HepG2 (cell line): ENCODE measurements at regions not wholly inside any gene's neighbourhood (a gene's known extent, or its start where the extent isn't known, plus 50 kb on each side); places are given as distances from the start of the nearest gene placed in this dataset.

Source experiments
- ATAC-seq: fragments of 200-7000 bp; cut with Tn5 transposase; 3 replicates; pipeline ENCODE4 v1.9.1; 2020; ENCODE audit warnings: mild to moderate bottlenecking, moderate library complexity
- BruUV-seq: library from RNA; stranded (reverse); fragments of 400-500 nt; replicated peaks from 2 replicates; lab custom pipeline; 2021; lab: Mats Ljungman, UMichigan
- CTCF ChIA-PET: fragments of 300-600 bp; formaldehyde crosslinking; extraction: SDS; loops from one replicate; lab custom pipeline; 2021; ENCODE audit warnings: low total read pairs, inconsistent platforms, low intra/inter-chr PET ratio; lab: Yijun Ruan, JAX
- POLR2A ChIA-PET: fragments of 350-600 bp; sonication (Branson Sonifier 250); formaldehyde crosslinking; loops from one replicate; lab custom pipeline; 2020; ENCODE audit warnings: antibody characterized with exemption, inconsistent platforms; lab: Yijun Ruan, JAX
- DNase-seq: peaks from one replicate; pipeline ENCODE4 v3.0.0-alpha.2; 2015; ENCODE audit warnings: low spot score
- FAIRE-seq: peaks from 3 replicates; lab custom pipeline; 2011; peaks lifted over from hg19 to GRCh38; lab: Jason Lieb, UNC
- H2AFZ ChIP-seq: one replicate; pipeline ENCODE4 v1.6.1; 2011; ENCODE audit warnings: low read length, inconsistent platforms
- H3K27ac ChIP-seq: fragments of 300-600 bp; 3 replicates; pipeline ENCODE4 v1.8.0; 2011; ENCODE audit warnings: mixed run types, mild to moderate bottlenecking, mixed read lengths, low read length, inconsistent platforms; ENCODE audit not compliant: insufficient read depth; ENCODE audit errors: extremely low read length
- H3K27me3 ChIP-seq, 2 experiments: fragments of 200-600 bp in 1 of 2; 2 replicates in 1 of 2; 3 replicates in 1 of 2; pipeline versions ENCODE4 v1.6.0 to v1.8.0; 2011; ENCODE audit warnings: low read length in 2 of 2, mild to moderate bottlenecking in 2 of 2, moderate library complexity in 2 of 2, inconsistent platforms in 1 of 2; ENCODE audit not compliant: insufficient read depth in 2 of 2, control insufficient read depth in 1 of 2
- H3K36me3 ChIP-seq, 2 experiments: fragments of 200-600 bp in 1 of 2; replicated peaks in 1 of 2; 2 replicates in 1 of 2; 3 replicates in 1 of 2; pipeline versions ENCODE4 v1.5.1 to v1.8.0; 2011; ENCODE audit warnings: low read length in 2 of 2, inconsistent platforms in 1 of 2; ENCODE audit not compliant: insufficient read depth in 2 of 2, control insufficient read depth in 1 of 2
- H3K4me1 ChIP-seq: 2 replicates; pipeline ENCODE4 v1.5.1; 2012; ENCODE audit warnings: low read length, inconsistent platforms; ENCODE audit not compliant: insufficient read depth
- H3K4me2 ChIP-seq: 2 replicates; pipeline ENCODE4 v1.6.0; 2011; ENCODE audit warnings: low read depth, low read length, inconsistent platforms
- H3K4me3 ChIP-seq, 3 experiments: fragments of 200-600 bp in 1 of 3; sonication (generic), shearing (Covaris generic) in 1 of 3; replicated peaks in 1 of 3; 2 replicates each; pipeline ENCODE4 v1.5.1; 2011 to 2016; ENCODE audit warnings: low read length in 3 of 3, inconsistent platforms in 2 of 3, low read depth in 2 of 3, mild to moderate bottlenecking in 2 of 3, control low read depth in 1 of 3, mixed read lengths in 1 of 3; ENCODE audit not compliant: insufficient read depth in 1 of 3
- H3K79me2 ChIP-seq: one replicate; pipeline ENCODE4 v1.6.1; 2011; ENCODE audit warnings: low read length, inconsistent platforms; ENCODE audit not compliant: insufficient read depth
- H3K9ac ChIP-seq: 2 replicates; pipeline ENCODE4 v1.6.0; 2011; ENCODE audit warnings: mild to moderate bottlenecking, low read depth, low read length, inconsistent platforms; ENCODE audit not compliant: insufficient read depth
- H3K9me3 ChIP-seq: 2 replicates; pipeline ENCODE4 v1.5.1; 2012; ENCODE audit warnings: mild to moderate bottlenecking, low read length
- H4K20me1 ChIP-seq: 2 replicates; pipeline ENCODE4 v1.6.0; 2011; ENCODE audit warnings: inconsistent platforms, mild to moderate bottlenecking, low read length, moderate library complexity; ENCODE audit not compliant: insufficient read depth
- AGO2 ChIP-seq: fragments of 200-400 bp; formaldehyde crosslinking; optimal IDR thresholded peaks from 2 replicates; pipeline ENCODE3; 2017; ENCODE audit warnings: mild to moderate bottlenecking, low read depth, low read length, moderate library complexity
- ATF5 ChIP-seq: sonication (generic); formaldehyde crosslinking; IDR thresholded peaks from 2 replicates; pipeline ENCODE4 v1.4.0; 2020; ENCODE audit warnings: mild to moderate bottlenecking, low read depth, missing genetic modification reagents
- IRX3 ChIP-seq: sonication (generic); formaldehyde crosslinking; IDR thresholded peaks from 2 replicates; pipeline ENCODE4 v1.8.1; 2023; ENCODE audit warnings: mild to moderate bottlenecking, low read depth, missing genetic modification reagents, borderline replicate concordance
- MAFF ChIP-seq: IDR thresholded peaks from 2 replicates; pipeline ENCODE4 v1.6.1; 2011; ENCODE audit warnings: low read depth, low read length, improper control_type of control experiment
- MAFK ChIP-seq, 2 experiments: IDR thresholded peaks in 1 of 2; conservative IDR thresholded peaks in 1 of 2; 2 replicates each; pipeline ENCODE4 v1.6.1; 2011; ENCODE audit warnings: improper control_type of control experiment in 2 of 2, low read length in 2 of 2
- MLX ChIP-seq: IDR thresholded peaks from 2 replicates; pipeline ENCODE4 v1.6.1; 2016
- NFIB ChIP-seq: sonication (generic); formaldehyde crosslinking; IDR thresholded peaks from 2 replicates; pipeline ENCODE4 v1.9.0; 2021; ENCODE audit warnings: missing genetic modification reagents, mild to moderate bottlenecking, borderline replicate concordance
- ZNF143 ChIP-seq: sonication (generic); formaldehyde crosslinking; IDR thresholded peaks from 2 replicates; pipeline ENCODE4 v1.4.0; 2020; ENCODE audit warnings: missing genetic modification reagents
- ZNF280B ChIP-seq: sonication (generic); formaldehyde crosslinking; IDR thresholded peaks from 2 replicates; pipeline ENCODE4 v1.5.0; 2020; ENCODE audit warnings: missing genetic modification reagents, mild to moderate bottlenecking, borderline replicate concordance
- ZNF431 ChIP-seq: sonication (generic); formaldehyde crosslinking; IDR thresholded peaks from 2 replicates; pipeline ENCODE4 v1.9.0; 2022; ENCODE audit warnings: missing genetic modification reagents, low read depth, mild to moderate bottlenecking, borderline replicate concordance
- ZNF597 ChIP-seq: sonication (generic); formaldehyde crosslinking; IDR thresholded peaks from 2 replicates; pipeline ENCODE4 v1.5.0; 2020; ENCODE audit warnings: missing genetic modification reagents
- WGBS: methylation state at CpG from one replicate; pipeline ENCODE4 v1.1.6; 2017; ENCODE audit warnings: low lambda C conversion rate; 5-methylcytosine and 5-hydroxymethylcytosine counted together
- in situ Hi-C: cut with HindIII; loops from 2 replicates; pipeline ENCODE4 v1.10.0; 2017; ENCODE audit warnings: low pct_unique_long_range_greater_than_20kb; ENCODE audit not compliant: extremely low pct_ligation_motif_present
- intact Hi-C: fragments of 100-400 bp; cut with micrococcal nuclease; formaldehyde crosslinking; loops from one replicate; pipeline ENCODE4 v1.10.0; 2022; ENCODE audit not compliant: unreplicated experiment

- no peak for DNase-seq
- no peak overlapping the region for H3K4me3 ChIP-seq
- H3K9me3 ChIP-seq, result no peaks in the 10 kb centered on the region
- TF ChIP-seq NFIB (CRISPR knock-in tag) (no peak), MAFF (peak; percentile 72), IRX3 (CRISPR knock-in tag) (no peak), ATF5 (CRISPR knock-in tag) (no peak), MAFK (conservative IDR thresholded peaks at IDR 0.05 in 1 of 2, IDR thresholded peaks at IDR 0.05 in 1 of 2; ENCODE audit: low read length in 2 of 2) (peak; percentile 71 to 87), AGO2 (no peak)
- TF ChIP-seq, all 625 proteins: peak for 2
- H3K36me3 ChIP-seq, result no peaks in the 10 kb centered on the region
- H2AFZ ChIP-seq, result no peak overlapping the region
- no peaks in the 10 kb centered on the region for H4K20me1 ChIP-seq
- FAIRE-seq (no peak), ATAC-seq (no peak)
- CTCF ChIA-PET, result no interaction called here
- H3K79me2 ChIP-seq, result no peaks in the 10 kb centered on the region
- in situ Hi-C loops (no loop called here), intact Hi-C loops (loop anchor here (2.0 to 5.0 kb wide), 3 partner anchors 29 to 349 kb away; no protein-coding TSS in a partner anchor)
- H3K9ac ChIP-seq, result no peak overlapping the region
- no peak overlapping the region for H3K4me2 ChIP-seq
- BruUV-seq, result no TSS peak
- H3K27me3 ChIP-seq, result no peaks in the 10 kb centered on the region
- POLR2A ChIA-PET, result no interaction called here
- H3K4me1 ChIP-seq, result peaks cover 68% of the 10 kb centered on the region
- WGBS, result 79% methylated on average over 4 of the region's 4 CpGs
- no peak overlapping the region for H3K27ac ChIP-seq
These were observed 299.8 kb downstream of the KBTBD8 start for GRCh38 chr3:67297715-67298475.

- ATAC-seq, result no peak
- no peaks in the 10 kb centered on the region for H4K20me1 ChIP-seq
- intact Hi-C loops, result no loop called here
- POLR2A ChIA-PET, result no interaction called here
- no peak for DNase-seq
- H3K9me3 ChIP-seq, result no peaks in the 10 kb centered on the region
- no peaks in the 10 kb centered on the region for H3K79me2 ChIP-seq
- peaks cover 39% of the 10 kb centered on the region for H3K4me1 ChIP-seq
- no TSS peak for BruUV-seq
- in situ Hi-C loops, result no loop called here
- 78% methylated on average over 2 of the region's 2 CpGs for WGBS
- H2AFZ ChIP-seq, result no peak overlapping the region
- H3K4me3 ChIP-seq, result no peak overlapping the region
- H3K9ac ChIP-seq, result no peak overlapping the region
- FAIRE-seq, result no peak
- H3K27me3 ChIP-seq, result no peaks in the 10 kb centered on the region
- no peak overlapping the region for H3K27ac ChIP-seq
- H3K36me3 ChIP-seq, result no peaks in the 10 kb centered on the region
- CTCF ChIA-PET, result no interaction called here
- no peak overlapping the region for H3K4me2 ChIP-seq
- no peak for TF ChIP-seq ZNF597 (CRISPR knock-in tag)
- no peak for TF ChIP-seq ZNF143 (CRISPR knock-in tag)
- TF ChIP-seq MLX, result no peak
- no peak for TF ChIP-seq ZNF431 (CRISPR knock-in tag)
- no peak for TF ChIP-seq ZNF280B (CRISPR knock-in tag)
These were observed 303.4 kb downstream of the KBTBD8 start for GRCh38 chr3:67301556-67301955.
